ENCODE measurements at regions not wholly inside any gene's neighbourhood (a gene's known extent, or its start where the extent isn't known, plus 50 kb on each side); places are given as distances from the start of the nearest gene placed in this dataset.

DNA sequence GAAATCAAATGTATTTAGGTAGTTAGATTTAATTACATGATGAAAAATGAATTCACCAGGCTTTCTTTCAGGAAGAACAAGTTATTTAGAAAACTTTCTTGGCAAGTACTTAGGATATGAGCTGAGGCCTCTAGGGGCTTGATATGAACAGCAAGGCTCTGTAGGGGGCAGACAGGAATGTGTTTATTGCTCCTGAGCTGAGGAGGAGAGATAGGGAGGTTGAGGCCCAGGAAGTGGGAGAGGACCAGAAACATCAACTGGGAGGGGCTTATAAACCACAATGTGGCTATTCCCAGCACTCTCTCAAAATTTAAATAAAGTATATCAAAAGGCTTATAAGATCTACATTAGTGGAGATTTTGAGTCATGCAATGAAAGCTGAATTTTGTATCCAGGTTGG lies 154.0 kb upstream of the MAF start:
- no peaks in the 10 kb centered on the region for H3K36me3 ChIP-seq
- TF ChIP-seq, protein P1, sequence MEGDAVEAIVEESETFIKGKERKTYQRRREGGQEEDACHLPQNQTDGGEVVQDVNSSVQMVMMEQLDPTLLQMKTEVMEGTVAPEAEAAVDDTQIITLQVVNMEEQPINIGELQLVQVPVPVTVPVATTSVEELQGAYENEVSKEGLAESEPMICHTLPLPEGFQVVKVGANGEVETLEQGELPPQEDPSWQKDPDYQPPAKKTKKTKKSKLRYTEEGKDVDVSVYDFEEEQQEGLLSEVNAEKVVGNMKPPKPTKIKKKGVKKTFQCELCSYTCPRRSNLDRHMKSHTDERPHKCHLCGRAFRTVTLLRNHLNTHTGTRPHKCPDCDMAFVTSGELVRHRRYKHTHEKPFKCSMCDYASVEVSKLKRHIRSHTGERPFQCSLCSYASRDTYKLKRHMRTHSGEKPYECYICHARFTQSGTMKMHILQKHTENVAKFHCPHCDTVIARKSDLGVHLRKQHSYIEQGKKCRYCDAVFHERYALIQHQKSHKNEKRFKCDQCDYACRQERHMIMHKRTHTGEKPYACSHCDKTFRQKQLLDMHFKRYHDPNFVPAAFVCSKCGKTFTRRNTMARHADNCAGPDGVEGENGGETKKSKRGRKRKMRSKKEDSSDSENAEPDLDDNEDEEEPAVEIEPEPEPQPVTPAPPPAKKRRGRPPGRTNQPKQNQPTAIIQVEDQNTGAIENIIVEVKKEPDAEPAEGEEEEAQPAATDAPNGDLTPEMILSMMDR (IDR thresholded peaks at IDR 0.05), result no peak
- TF ChIP-seq POLR2AphosphoS5 (IDR thresholded peaks at IDR 0.05) (no peak), POLR2A (IDR thresholded peaks at IDR 0.05) (no peak)
- H3K27ac ChIP-seq, result peak overlapping the region in 1 of 2 donors; percentile 28
- DNase-seq (ENCODE audit: low spot score), result no peak
- H3K4me3 ChIP-seq, result no peak overlapping the region
- peaks cover 4% of the 10 kb centered on the region for H3K4me1 ChIP-seq (replicated peaks)
- intact Hi-C loops (cut with DNase I), result no loop called here
- no peaks in the 10 kb centered on the region for H3K27me3 ChIP-seq (replicated peaks; ENCODE audit: insufficient read depth)
- no peaks in the 10 kb centered on the region for H3K9me3 ChIP-seq

DNA sequence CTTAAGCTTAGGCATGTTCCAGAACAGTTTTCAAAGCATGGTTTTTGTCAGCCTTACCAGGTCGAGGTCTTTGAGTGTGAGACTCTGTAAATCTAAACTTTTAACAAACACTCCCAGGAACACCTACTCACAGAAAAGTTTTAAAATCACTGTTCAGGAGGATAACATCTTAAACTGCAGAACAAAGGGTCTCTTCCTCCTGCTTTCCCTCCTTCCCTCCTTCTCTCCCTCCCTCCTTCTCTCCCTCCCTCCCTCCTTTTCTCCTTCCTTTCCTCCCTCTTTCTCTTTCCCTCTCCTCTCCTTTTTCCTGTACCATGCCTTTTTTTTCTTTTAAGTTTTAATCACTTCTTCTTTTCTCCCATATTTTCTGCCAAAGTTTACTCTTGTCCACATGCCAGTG lies 153.5 kb upstream of the MAF start:
- intact Hi-C loops (cut with DNase I), result no loop called here
- peaks cover 4% of the 10 kb centered on the region for H3K4me1 ChIP-seq (replicated peaks)
- no peak overlapping the region for H3K4me3 ChIP-seq
- no peaks in the 10 kb centered on the region for H3K27me3 ChIP-seq (replicated peaks; ENCODE audit: insufficient read depth)
- 27% methylated on average over 1 of the region's 1 CpG for WGBS
- no peaks in the 10 kb centered on the region for H3K36me3 ChIP-seq
- no peaks in the 10 kb centered on the region for H3K9me3 ChIP-seq
- TF ChIP-seq POLR2A (IDR thresholded peaks at IDR 0.05) (no peak), POLR2AphosphoS5 (IDR thresholded peaks at IDR 0.05) (no peak)
- TF ChIP-seq, protein P1 (IDR thresholded peaks at IDR 0.05), result no peak
- no peak for DNase-seq (ENCODE audit: low spot score)
- H3K27ac ChIP-seq, result peak overlapping the region in 1 of 2 donors; percentile 30

DNA sequence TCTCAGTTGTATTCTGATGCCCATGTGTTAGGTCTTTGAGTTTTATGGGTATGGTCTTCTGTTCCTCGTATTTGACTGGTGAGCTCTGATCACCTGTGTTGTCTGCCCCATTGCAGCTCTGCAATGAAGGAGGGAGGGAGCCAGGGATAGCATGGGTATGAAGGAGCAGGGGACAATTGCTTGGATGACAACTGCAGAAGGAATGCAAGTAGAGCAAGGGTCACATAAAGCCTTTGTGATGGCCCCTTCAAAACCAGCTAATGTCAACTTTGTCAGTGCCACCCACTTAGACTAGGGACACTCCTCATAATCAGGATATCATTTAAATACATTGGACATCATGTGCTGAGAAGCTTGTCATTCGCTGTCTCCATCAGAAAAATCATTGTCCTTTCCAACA lies 152.7 kb upstream of the MAF start:
- Histone ChIP-seq H3K27ac (no peak overlapping the region), H3K36me3 (no peaks in the 10 kb centered on the region), H3K4me3 (no peak overlapping the region), H3K9me3 (no peaks in the 10 kb centered on the region), H3K4me1 (replicated peaks) (peaks cover 4% of the 10 kb centered on the region), H3K27me3 (replicated peaks; ENCODE audit: insufficient read depth) (no peaks in the 10 kb centered on the region)
- no peak for TF ChIP-seq POLR2AphosphoS5 (IDR thresholded peaks at IDR 0.05)
- TF ChIP-seq POLR2A (IDR thresholded peaks at IDR 0.05), result no peak
- TF ChIP-seq, protein P1 (IDR thresholded peaks at IDR 0.05), result no peak
- DNase-seq (ENCODE audit: low spot score), result no peak
- intact Hi-C loops (cut with DNase I), result no loop called here
- WGBS, result 93% methylated on average over 2 of the region's 2 CpGs

DNA sequence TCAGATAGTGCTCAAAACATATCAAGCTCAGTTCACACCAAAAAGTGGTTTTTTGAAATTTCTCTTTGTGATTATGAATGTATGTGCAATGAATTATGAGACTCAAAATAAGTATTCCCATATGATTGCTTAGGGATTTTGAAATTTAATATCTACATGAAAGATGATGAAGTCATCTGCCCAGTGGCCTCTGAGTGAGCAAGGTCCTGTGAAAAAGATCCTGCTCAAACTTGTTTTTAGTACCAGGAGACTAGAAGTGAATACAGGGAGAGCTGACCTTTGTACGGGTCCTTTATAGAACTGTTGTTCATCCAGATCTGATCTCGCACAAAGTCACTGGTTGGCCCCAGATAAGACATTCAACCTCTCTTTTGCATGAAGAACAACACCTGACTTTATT lies 151.9 kb upstream of the MAF start:
- TF ChIP-seq, protein P1 (IDR thresholded peaks at IDR 0.05), result no peak
- TF ChIP-seq POLR2A (IDR thresholded peaks at IDR 0.05) (no peak), POLR2AphosphoS5 (IDR thresholded peaks at IDR 0.05) (no peak)
- peaks cover 4% of the 10 kb centered on the region for H3K4me1 ChIP-seq (replicated peaks)
- WGBS, result 69% methylated on average over 2 of the region's 2 CpGs
- H3K9me3 ChIP-seq, result no peaks in the 10 kb centered on the region
- no peak overlapping the region for H3K4me3 ChIP-seq
- intact Hi-C loops (cut with DNase I), result no loop called here
- no peaks in the 10 kb centered on the region for H3K36me3 ChIP-seq
- no peak overlapping the region for H3K27ac ChIP-seq
- H3K27me3 ChIP-seq (replicated peaks; ENCODE audit: insufficient read depth), result no peaks in the 10 kb centered on the region
- no peak for DNase-seq (ENCODE audit: low spot score)

DNA sequence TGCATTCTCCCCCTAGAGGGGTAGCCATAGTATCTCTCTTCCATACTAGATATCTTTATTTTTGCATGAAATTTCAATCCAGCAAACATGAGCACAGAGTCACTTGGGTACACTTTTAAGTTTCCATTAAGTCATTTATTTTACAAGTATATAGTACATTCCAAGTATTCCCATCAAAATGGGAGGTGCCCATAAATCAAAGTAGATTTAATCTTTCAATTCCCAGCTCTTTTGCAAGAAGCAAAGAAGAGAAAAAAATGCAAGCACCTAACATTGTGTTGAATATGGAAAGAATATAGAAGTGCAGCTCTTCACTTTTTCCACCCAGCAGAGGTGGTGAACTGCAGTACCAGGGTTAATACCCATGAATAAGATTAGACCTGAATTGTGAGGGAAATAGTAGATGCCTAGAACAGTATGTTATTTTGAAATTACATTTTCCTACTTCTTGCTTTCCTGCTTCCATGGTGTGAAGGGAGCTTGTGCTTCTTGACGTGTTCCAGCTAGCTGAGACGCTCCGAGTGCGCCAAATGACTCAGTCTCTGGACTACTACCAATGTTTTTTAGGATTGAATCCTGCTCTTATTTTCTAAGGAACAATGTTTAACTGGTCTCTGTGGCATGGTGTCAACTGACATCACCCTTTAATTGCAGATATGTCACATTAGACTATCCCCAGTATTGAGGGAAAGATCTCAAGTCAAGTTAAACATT lies 151.1 kb upstream of the MAF start:
- no peaks in the 10 kb centered on the region for H3K9me3 ChIP-seq
- DNase-seq (ENCODE audit: low spot score), result peak; percentile 73
- intact Hi-C loops (cut with DNase I), result no loop called here
- no peak overlapping the region for H3K27ac ChIP-seq
- TF ChIP-seq POLR2AphosphoS5 (IDR thresholded peaks at IDR 0.05) (peak; percentile 79), POLR2A (IDR thresholded peaks at IDR 0.05) (no peak)
- WGBS, result 10% methylated on average over 4 of the region's 4 CpGs
- peaks cover 4% of the 10 kb centered on the region for H3K4me1 ChIP-seq (replicated peaks)
- H3K4me3 ChIP-seq, result no peak overlapping the region
- no peaks in the 10 kb centered on the region for H3K36me3 ChIP-seq
- no peaks in the 10 kb centered on the region for H3K27me3 ChIP-seq (replicated peaks; ENCODE audit: insufficient read depth)
